Spleen (tissue), 7 donors: ENCODE measurements at regions not wholly inside any gene's neighbourhood (a gene's known extent, or its start where the extent isn't known, plus 50 kb on each side); places are given as distances from the start of the nearest gene placed in this dataset.

Experiments used
- CTCF ChIP-seq, 11 experiments: fragments of 200-600 bp in 7 of 11; fragments of 450-650 bp in 4 of 11; sonication (generic) in 4 of 11; IDR thresholded peaks in 8 of 11; conservative IDR thresholded peaks in 3 of 11; 1 replicate in 7 of 11; 2 replicates in 4 of 11; pipeline versions ENCODE4 v1.4.0 to v1.8.0; 2016 to 2021; ENCODE audit warnings: antibody characterized with exemption in 11 of 11, inconsistent platforms in 4 of 11, mild to moderate bottlenecking in 1 of 11
- POLR2A ChIP-seq, 3 donors: fragments of 450-650 bp; IDR thresholded peaks; one replicate each; pipeline ENCODE4 v1.5.1; 2017; ENCODE audit warnings: antibody characterized with exemption in 3 of 3, mild to moderate bottlenecking in 1 of 3
- donor health status: DM: no; HTN: no; CAD: no; lungs with moderate emphysema.
- donor health status: DM: no; HTN: no; CAD: no.
- donor health status: DM: no; HTN: no; CAD: no.

- TF ChIP-seq CTCF (IDR thresholded peaks at IDR 0.05 in 8 of 11, conservative IDR thresholded peaks at IDR 0.05 in 3 of 11) (no peak), POLR2A (IDR thresholded peaks at IDR 0.05) (no peak)
These were observed 490.2 kb downstream of the CNTN6 start for GRCh38 chr3:1583044-1583443.
